NCI-H1694 (cell line): ENCODE measurements at regions not wholly inside any gene's neighbourhood (a gene's known extent, or its start where the extent isn't known, plus 50 kb on each side); places are given as distances from the start of the nearest gene placed in this dataset.
A peak's percentile ranks its signal among the peaks of the same experiment; 100 is the strongest.

ENCODE experiments used
- DNase-seq: peaks from one replicate; lab custom pipeline; 2025; lab: John Stamatoyannopoulos, UW

GRCh38 chr2:172204309-172204708 lies 101.6 kb upstream of the DLX2 start:
- no peak for DNase-seq

GRCh38 chr2:172204762-172205161 lies 102.1 kb upstream of the DLX2 start:
- no peak for DNase-seq

GRCh38 chr2:172205292-172205691 lies 102.6 kb upstream of the DLX2 start:
- DNase-seq, result no peak

- DNase-seq, result no peak
These were observed 105.2 kb upstream of the DLX2 start for GRCh38 chr2:172207911-172208310.

- DNase-seq, result no peak
These were observed 106.2 kb upstream of the DLX2 start for GRCh38 chr2:172208791-172209325.

GRCh38 chr2:172210599-172210998 lies 107.9 kb upstream of the DLX2 start:
- no peak for DNase-seq

GRCh38 chr2:172211512-172211911 lies 108.8 kb upstream of the DLX2 start:
- no peak for DNase-seq

- no peak for DNase-seq
These were observed 110.6 kb upstream of the DLX2 start for GRCh38 chr2:172213116-172213860.

- DNase-seq, result no peak
These were observed 111.6 kb upstream of the DLX2 start for GRCh38 chr2:172214252-172214651.

- DNase-seq, result no peak
These were observed 112.7 kb upstream of the DLX2 start for GRCh38 chr2:172215172-172215935.

GRCh38 chr2:172215936-172216335 lies 113.2 kb upstream of the DLX2 start:
- DNase-seq, result no peak

- peak; percentile 27 for DNase-seq
These were observed 113.8 kb upstream of the DLX2 start for GRCh38 chr2:172216477-172216876.

GRCh38 chr2:172219201-172219600 lies 116.5 kb upstream of the DLX2 start:
- DNase-seq, result no peak

GRCh38 chr2:172220121-172220520 lies 117.4 kb upstream of the DLX2 start:
- DNase-seq, result no peak

GRCh38 chr2:172223601-172224054 lies 120.9 kb upstream of the DLX2 start:
- no peak for DNase-seq

- no peak for DNase-seq
These were observed 123.1 kb upstream of the DLX2 start for GRCh38 chr2:172225786-172226185.

- DNase-seq, result no peak
These were observed 123.8 kb upstream of the DLX2 start for GRCh38 chr2:172226244-172227061.

GRCh38 chr2:172227719-172228118 lies 125.0 kb upstream of the DLX2 start:
- DNase-seq, result no peak

- DNase-seq, result peak; percentile 80
These were observed 125.6 kb upstream of the DLX2 start for GRCh38 chr2:172228177-172228808.

- DNase-seq, result no peak
These were observed 126.4 kb upstream of the DLX2 start for GRCh38 chr2:172229125-172229524.

GRCh38 chr2:172230332-172230888 lies 127.7 kb upstream of the DLX2 start:
- DNase-seq, result no peak
